GM19455 (cell line): ENCODE measurements at regions not wholly inside any gene's neighbourhood (a gene's known extent, or its start where the extent isn't known, plus 50 kb on each side); places are given as distances from the start of the nearest gene placed in this dataset.

ENCODE experiments used
- ATAC-seq: cut with Tn5 transposase; IDR thresholded peaks from one replicate; pipeline ENCODE4 v1.9.1; 2021; ENCODE audit not compliant: unreplicated experiment

GRCh38 chr10:8463853-8464252 is 409.4 kb downstream of the GATA3 start:
- ATAC-seq, result no peak

GRCh38 chr10:8468477-8468876 is 414.0 kb downstream of the GATA3 start:
- no peak for ATAC-seq

GRCh38 chr10:8473205-8473604 is 418.7 kb downstream of the GATA3 start:
- no peak for ATAC-seq

- ATAC-seq, result no peak
Observed at GRCh38 chr10:8477300-8477699, 422.8 kb downstream of the GATA3 start.

- no peak for ATAC-seq
Observed at GRCh38 chr10:8481718-8482504, 427.4 kb downstream of the GATA3 start.

- ATAC-seq, result no peak
Observed at GRCh38 chr10:8485032-8485431, 430.5 kb downstream of the GATA3 start.

- ATAC-seq, result no peak
Observed at GRCh38 chr10:8487346-8487745, 432.9 kb downstream of the GATA3 start.

GRCh38 chr10:8489232-8489631 is 434.7 kb downstream of the GATA3 start:
- ATAC-seq, result no peak

- no peak for ATAC-seq
Observed at GRCh38 chr10:8489823-8490222, 435.3 kb downstream of the GATA3 start.

- ATAC-seq, result no peak
Observed at GRCh38 chr10:8498290-8498689, 443.8 kb downstream of the GATA3 start.

GRCh38 chr10:8498881-8499280 is 444.4 kb downstream of the GATA3 start:
- ATAC-seq, result no peak

- no peak for ATAC-seq
Observed at GRCh38 chr10:8499312-8499711, 444.8 kb downstream of the GATA3 start.

- ATAC-seq, result no peak
Observed at GRCh38 chr10:8499752-8500390, 445.4 kb downstream of the GATA3 start.

- no peak for ATAC-seq
Observed at GRCh38 chr10:8502573-8502972, 448.1 kb downstream of the GATA3 start.

GRCh38 chr10:8504499-8504898 is 450.0 kb downstream of the GATA3 start:
- ATAC-seq, result no peak

- ATAC-seq, result no peak
Observed at GRCh38 chr10:8507156-8507555, 452.7 kb downstream of the GATA3 start.

- ATAC-seq, result no peak
Observed at GRCh38 chr10:8508882-8509281, 454.4 kb downstream of the GATA3 start.

- no peak for ATAC-seq
Observed at GRCh38 chr10:8510471-8510870, 456.0 kb downstream of the GATA3 start.

GRCh38 chr10:8511026-8511425 is 456.5 kb downstream of the GATA3 start:
- no peak for ATAC-seq

- ATAC-seq, result no peak
Observed at GRCh38 chr10:8513155-8514147, 459.0 kb downstream of the GATA3 start.

GRCh38 chr10:8520382-8520781 is 465.9 kb downstream of the GATA3 start:
- no peak for ATAC-seq
